ENCODE measurements at regions not wholly inside any gene's neighbourhood (a gene's known extent, or its start where the extent isn't known, plus 50 kb on each side); places are given as distances from the start of the nearest gene placed in this dataset.

DNA sequence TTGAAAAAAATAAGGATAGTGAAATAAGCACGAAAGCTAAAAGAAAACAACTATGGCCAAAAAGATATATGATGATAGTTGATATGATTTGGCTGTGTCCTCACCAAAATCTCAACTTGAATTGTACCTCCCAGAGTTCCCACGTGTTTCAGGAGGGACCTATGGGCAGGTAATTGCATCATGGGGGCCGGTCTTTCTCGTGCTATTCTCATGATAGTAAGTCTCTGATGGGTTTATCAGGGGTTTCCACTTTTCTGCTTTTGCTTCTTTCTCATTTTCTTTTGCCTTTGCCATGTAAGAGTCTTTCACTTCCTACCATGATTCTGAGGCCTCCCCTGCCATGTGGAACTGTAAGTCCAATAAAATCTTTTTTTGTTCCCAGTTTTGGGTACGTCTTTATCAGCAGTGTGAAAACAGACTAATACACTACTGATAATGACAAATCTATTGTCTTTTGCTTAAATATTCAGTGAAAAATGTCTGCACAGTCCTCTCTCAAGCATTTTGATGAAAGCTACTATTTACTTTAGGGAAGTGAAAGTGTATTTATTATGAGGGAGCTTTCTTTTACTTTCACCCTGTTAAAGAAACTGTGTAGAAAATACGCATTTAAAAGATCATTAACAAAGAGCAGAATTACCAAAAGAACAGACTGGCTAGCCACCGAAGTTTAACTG is 389.1 kb downstream of the HTR1B start:
- DNase-seq (ENCODE audit: low read depth in 2 of 2): no peak
- H3K4me3 ChIP-seq (replicated peaks in 1 of 2; ENCODE audit: low read depth in 2 of 2, low read length in 2 of 2): no peak overlapping the region
- TF ChIP-seq, protein P1, sequence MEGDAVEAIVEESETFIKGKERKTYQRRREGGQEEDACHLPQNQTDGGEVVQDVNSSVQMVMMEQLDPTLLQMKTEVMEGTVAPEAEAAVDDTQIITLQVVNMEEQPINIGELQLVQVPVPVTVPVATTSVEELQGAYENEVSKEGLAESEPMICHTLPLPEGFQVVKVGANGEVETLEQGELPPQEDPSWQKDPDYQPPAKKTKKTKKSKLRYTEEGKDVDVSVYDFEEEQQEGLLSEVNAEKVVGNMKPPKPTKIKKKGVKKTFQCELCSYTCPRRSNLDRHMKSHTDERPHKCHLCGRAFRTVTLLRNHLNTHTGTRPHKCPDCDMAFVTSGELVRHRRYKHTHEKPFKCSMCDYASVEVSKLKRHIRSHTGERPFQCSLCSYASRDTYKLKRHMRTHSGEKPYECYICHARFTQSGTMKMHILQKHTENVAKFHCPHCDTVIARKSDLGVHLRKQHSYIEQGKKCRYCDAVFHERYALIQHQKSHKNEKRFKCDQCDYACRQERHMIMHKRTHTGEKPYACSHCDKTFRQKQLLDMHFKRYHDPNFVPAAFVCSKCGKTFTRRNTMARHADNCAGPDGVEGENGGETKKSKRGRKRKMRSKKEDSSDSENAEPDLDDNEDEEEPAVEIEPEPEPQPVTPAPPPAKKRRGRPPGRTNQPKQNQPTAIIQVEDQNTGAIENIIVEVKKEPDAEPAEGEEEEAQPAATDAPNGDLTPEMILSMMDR (IDR thresholded peaks at IDR 0.05; ENCODE audit: low read depth, low read length): no peak

DNA sequence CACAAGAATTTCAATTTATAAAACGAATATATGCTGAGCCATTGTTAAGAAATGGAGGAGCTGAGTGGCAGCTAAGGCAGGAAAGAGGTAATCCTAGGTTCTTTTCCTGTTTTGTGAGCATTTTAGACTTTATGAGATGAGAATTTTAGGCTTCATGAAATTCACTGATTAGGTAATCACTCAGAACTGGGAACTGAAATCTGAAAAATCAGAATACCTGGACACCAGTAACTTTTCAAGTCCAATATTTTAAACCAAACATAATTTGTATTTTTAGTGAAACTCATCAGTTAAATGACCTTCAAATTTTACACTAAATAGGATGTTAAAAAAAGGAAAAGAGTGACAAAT is 389.9 kb downstream of the HTR1B start:
- H3K4me3 ChIP-seq (replicated peaks in 1 of 2; ENCODE audit: low read depth in 2 of 2, low read length in 2 of 2): no peak overlapping the region
- TF ChIP-seq, protein P1 (IDR thresholded peaks at IDR 0.05; ENCODE audit: low read depth, low read length): no peak
- DNase-seq (ENCODE audit: low read depth in 2 of 2): no peak

DNA sequence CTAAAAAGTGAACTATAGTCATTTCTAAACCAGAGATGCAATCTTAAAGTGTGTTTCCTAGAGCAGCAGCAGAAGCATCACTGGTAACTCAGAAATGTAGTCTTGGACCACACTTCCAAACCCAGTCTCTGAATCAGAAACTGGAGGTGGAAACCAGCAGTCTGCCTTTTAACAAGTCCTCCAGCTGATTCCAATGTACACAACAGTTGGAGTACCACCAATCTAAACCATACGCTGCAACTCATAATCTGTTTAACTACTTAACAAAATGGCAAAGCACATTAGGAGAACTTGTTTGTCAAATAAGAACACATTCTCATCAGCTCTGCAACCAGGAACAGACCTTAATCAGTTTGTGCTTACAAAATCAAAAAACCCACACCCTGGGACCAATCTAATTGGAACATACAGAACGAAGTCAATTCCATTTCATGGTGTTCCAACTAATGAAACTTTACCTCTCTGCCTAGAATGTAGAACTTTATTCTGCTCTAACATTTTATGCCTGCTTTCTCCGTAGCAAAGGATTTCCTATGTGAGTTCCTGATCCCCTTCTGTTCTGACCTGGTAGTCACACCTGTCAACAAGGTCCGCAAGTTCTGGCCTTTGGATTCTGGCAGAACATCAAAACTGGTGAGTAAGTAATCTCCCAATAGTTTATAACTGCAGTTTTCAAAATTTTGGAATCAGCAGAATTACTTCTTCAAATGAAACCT is 390.4 kb downstream of the HTR1B start:
- TF ChIP-seq, protein P1 (IDR thresholded peaks at IDR 0.05; ENCODE audit: low read depth, low read length): no peak
- DNase-seq (ENCODE audit: low read depth in 2 of 2): no peak
- H3K4me3 ChIP-seq (replicated peaks in 1 of 2; ENCODE audit: low read depth in 2 of 2, low read length in 2 of 2): no peak overlapping the region

DNA sequence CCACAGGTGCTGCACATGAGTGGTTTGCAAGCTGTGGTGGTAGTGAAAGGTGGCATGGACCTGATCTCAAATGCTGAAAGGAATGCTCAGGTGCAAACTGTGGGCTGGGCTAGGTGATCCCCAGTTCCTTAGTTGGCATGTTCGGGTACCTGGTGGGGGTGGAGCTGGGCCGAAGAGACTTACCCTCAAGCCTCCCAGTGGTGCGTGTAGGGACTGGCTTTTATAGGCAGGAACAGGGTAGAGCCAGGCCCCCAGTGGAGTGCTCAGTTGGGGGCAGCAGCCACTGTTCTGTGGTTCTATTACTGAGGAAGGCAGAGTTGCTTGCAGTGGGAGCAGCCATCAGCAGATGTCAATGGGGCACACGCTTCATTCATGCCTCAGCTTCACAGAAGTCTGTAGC is 399.8 kb downstream of the HTR1B start:
- TF ChIP-seq, protein P1 (IDR thresholded peaks at IDR 0.05; ENCODE audit: low read depth, low read length): no peak
- DNase-seq (ENCODE audit: low read depth in 2 of 2): no peak

DNA sequence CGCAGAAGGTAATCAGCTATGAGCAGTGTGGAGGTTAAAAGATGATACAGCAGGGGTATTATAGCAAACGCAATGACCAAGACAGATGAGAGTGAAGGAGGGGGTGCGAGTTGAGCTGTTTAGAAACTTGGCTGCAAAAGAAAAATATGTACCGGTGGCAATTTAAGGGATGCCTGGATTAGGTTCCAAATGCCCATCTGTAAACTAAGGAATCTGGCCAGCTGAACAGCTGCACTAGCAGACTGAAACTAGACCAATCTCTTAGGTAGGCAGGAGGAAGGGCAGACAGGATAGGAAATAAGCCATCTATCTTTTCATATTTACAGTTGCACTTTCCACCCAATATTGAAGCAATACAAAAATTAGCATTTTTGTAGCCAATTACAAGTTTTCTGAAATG is 407.6 kb downstream of the HTR1B start:
- TF ChIP-seq, protein P1 (IDR thresholded peaks at IDR 0.05; ENCODE audit: low read depth, low read length): no peak
- H3K4me3 ChIP-seq (replicated peaks in 1 of 2; ENCODE audit: low read depth in 2 of 2, low read length in 2 of 2): no peak overlapping the region
- no peak for DNase-seq (ENCODE audit: low read depth in 2 of 2)

More for the DNA sequence above, 399.8 kb downstream of the HTR1B start:
- no peak overlapping the region for H3K4me3 ChIP-seq (replicated peaks in 1 of 2; ENCODE audit: low read depth in 2 of 2, low read length in 2 of 2)

DNA sequence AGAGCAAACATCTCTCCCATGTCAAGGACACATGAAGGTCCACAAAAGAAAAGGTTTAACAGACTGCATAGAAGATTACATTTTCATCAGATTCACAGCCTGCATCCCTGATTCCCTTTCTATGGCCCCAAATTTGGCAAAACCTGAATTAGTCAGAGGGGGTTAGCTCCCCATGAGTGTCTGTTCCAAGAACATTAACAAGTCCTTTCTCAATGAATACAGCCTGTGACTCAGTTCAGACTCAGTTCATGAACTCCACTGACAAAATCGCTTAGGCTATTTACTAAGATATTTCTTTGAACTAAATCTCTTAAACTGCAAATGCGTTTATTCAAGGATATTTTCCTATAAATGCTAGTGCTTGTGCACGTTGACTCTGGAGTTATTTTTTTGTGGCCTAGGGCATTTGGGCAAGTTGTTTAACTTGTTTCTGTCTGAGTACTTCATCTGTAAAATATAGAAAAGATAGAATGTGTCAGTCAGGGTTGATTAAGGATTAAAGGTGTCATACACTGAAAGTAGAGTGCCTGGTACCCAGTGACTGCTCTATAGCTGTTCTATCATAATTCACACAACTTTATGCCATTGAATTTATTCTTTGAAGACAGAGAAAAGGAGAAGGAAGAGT is 422.6 kb downstream of the HTR1B start:
- DNase-seq (ENCODE audit: low read depth in 2 of 2): peak in 1 of 2 donors; percentile 60
- TF ChIP-seq, protein P1 (IDR thresholded peaks at IDR 0.05; ENCODE audit: low read depth, low read length): no peak
- no peak overlapping the region for H3K4me3 ChIP-seq (replicated peaks in 1 of 2; ENCODE audit: low read depth in 2 of 2, low read length in 2 of 2)

All from cardiac fibroblast (primary cell).